Stimulated activated CD4-positive, alpha-beta T cell treated with anti-CD3 and anti-CD28 coated beads, Interleukin-12 subunit alpha, Interleukin-12 subunit beta, amount 100 ng/mL, for 24 hours (primary cell): ENCODE measurements at regions not wholly inside any gene's neighbourhood (a gene's known extent, or its start where the extent isn't known, plus 50 kb on each side); places are given as distances from the start of the nearest gene placed in this dataset.

Experiments used
- DNase-seq, 2 experiments: peaks; one replicate each; pipeline ENCODE4 v3.0.0-alpha.2; 2020; ENCODE audit warnings: low read depth in 2 of 2

- no peak for DNase-seq
Measured at GRCh38 chr11:112539741-112540140, 279.1 kb upstream of the PLET1 start.

DNA sequence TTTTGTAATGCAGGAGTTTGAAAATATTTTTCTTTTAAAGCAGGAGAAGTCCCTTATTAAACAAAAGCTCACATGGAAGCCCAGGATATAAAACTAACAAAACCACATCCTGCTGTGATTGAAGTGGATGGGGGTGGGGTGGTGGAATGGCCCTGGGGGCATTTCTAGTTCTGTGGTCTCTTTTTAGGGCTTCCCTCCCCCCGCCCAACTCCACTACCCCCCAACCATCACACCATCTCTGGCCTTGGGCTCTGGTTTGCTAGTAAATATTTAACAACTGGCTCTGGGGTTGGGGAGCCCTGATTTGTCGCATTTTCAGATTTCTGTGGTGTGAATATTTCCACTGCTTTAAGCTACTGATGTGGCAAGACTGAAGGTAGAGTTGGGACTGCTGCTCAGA is 279.6 kb upstream of the PLET1 start:
- DNase-seq, result no peak

- DNase-seq, result no peak
Measured at GRCh38 chr11:112541140-112542046, 280.7 kb upstream of the PLET1 start.

- no peak for DNase-seq
Measured at GRCh38 chr11:112542479-112542878, 281.8 kb upstream of the PLET1 start.

DNA sequence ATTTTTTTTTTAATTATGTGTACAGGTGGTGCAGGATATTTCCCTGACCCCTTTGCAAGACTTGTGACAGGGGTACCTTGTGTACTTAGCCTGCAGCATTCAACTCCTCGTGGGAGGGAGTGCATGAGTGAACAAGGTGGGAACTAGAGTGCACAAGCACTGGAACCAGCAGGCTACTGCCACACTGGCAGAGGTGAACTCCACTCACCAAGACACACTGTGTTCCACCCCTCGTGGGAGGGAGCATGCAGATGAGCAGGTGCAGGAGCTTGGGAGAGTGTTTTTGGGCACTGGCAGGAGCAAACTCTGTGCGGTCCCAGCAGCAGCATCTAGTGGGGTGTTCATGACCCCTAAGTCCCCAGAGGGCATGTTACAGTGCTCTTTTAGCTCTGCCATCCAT is 282.7 kb upstream of the PLET1 start:
- no peak for DNase-seq

GRCh38 chr11:112548641-112549040 is 288.0 kb upstream of the PLET1 start:
- no peak for DNase-seq

GRCh38 chr11:112553205-112553731 is 292.6 kb upstream of the PLET1 start:
- DNase-seq, result no peak

GRCh38 chr11:112554586-112554985 is 293.9 kb upstream of the PLET1 start:
- DNase-seq, result no peak

- DNase-seq, result peak; percentile 28 to 70
Measured at GRCh38 chr11:112555491-112556364, 295.1 kb upstream of the PLET1 start.

DNA sequence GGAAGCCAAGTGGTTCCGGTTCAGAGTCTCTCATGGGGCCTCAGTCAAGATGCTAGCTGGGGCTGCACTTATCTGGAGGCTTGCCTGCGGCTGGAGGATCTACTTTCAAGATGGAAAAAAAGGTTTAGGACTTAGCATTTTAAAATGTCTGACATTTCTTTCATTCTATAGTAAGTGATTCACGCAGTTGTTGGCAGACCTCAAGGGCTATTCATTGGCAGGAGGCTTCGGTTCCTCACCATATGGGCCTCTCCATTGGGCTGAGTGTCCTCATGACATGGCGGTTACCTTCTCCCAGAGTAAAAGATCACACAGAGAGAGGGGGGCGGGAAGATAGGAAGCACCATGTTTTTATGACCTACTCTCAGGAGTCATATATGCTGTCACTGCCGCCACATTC is 298.0 kb upstream of the PLET1 start:
- no peak for DNase-seq

DNA sequence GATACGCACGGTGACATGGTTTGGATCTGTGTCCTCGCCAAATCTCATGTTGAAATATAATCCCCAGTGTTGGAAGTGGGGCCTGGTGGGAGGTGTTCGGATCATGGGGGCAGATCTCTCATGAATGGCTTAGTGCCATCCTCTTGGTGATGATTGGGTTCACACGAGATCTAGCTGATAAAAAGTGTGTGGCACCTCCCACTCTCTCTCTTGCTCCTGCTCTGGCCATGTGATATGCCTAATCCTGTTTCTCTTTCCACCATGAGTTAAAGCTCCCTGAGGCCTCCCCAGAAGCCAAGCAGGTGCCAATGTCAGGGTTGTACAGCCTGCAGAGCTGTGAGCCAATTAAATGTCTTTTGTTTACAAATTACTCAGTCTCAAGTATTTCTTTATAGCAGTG is 303.1 kb upstream of the PLET1 start:
- DNase-seq, result no peak

DNA sequence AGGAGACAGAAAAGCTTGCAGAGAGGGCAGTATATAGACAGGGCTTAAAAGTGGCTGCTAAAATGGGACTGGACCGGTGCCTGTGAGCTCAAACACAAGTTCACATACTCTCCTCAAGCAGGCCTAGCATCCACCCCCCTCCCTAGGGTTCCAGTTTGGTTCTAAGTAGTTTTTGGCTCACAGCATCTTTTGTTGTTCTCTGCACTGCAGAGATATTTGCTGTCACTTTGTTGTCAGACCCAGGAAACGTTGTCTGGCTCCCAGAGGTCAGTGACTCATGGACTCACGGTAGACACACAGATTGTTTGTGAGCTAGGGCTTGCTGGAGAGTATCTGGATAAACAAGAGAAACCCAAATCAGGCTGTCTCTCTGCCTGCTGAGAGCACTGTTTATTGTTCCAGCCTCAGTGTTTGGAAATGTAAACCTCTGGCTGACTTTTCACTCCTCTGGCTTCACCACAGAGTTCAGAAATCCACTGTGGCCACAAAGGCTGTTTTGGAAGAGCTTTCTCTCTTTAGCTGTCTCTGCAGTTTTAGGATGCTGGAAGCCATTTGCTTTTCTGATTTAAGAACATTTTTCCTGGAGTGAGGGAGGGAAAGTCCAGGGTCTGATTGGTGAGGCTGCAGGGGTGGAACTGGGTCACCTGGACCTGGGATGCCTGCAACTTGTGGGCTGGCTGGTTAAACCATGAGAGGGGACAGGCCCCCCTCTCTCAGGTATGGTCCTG is 303.7 kb upstream of the PLET1 start:
- DNase-seq, result no peak

- no peak for DNase-seq
Measured at GRCh38 chr11:112565551-112565950, 304.9 kb upstream of the PLET1 start.

GRCh38 chr11:112566124-112566523 is 305.5 kb upstream of the PLET1 start:
- no peak for DNase-seq

- DNase-seq, result no peak
Measured at GRCh38 chr11:112570333-112570732, 309.7 kb upstream of the PLET1 start.

- no peak for DNase-seq
Measured at GRCh38 chr11:112579282-112579681, 318.6 kb upstream of the PLET1 start.

DNA sequence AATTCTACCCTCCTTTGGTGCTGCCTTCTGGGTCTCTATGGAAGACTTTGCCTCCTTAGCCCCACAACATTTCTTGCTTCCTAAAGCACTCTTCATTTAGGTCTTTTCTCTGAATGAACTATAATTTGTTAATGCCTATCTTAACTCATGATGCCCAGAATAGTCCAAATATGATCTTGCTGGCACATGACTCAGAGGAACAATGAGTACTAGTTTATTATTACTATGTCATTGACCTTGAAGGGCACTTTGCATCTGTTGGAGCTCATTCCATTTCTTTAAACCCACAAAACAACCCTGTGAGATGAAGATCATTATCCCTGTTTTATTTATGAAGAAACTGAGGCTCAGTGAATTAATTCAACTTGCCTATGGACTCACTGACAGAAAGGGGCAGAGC is 320.2 kb upstream of the PLET1 start:
- no peak for DNase-seq

GRCh38 chr11:112581747-112582146 is 321.1 kb upstream of the PLET1 start:
- no peak for DNase-seq

- no peak for DNase-seq
Measured at GRCh38 chr11:112582366-112582765, 321.7 kb upstream of the PLET1 start.

DNA sequence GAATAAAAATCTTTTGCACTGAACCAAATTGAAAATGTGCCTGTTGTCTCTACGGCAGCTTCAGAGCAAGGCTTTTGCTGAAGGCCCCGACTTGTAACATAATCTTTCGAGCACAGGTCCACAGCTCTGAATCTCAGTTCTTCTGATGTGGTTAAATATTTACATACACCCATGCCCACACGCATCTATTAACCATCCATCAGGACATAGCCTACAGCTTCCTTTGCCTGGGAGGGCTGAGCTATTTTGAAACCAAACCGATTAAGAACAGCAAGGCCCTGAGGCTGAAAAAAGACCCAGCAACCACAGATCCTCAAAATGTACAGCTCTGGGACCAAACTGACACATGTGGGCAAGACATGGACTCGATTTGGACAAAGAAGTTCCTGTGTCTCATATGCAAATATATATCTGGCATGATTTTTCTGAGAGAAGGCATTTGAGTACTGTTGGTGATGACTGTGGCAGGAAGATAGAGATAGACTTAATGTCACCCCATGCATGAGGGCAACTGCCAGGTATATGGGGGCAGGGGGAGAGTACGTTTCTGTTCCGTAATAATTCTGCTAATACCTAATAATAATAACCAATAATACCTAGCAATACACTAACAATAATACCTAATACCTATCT is 322.7 kb upstream of the PLET1 start:
- no peak for DNase-seq

- no peak for DNase-seq
Measured at GRCh38 chr11:112584672-112585071, 324.0 kb upstream of the PLET1 start.
